Breast epithelium (tissue), 4 donors: ENCODE measurements at regions not wholly inside any gene's neighbourhood (a gene's known extent, or its start where the extent isn't known, plus 50 kb on each side); places are given as distances from the start of the nearest gene placed in this dataset.

ENCODE experiments used
- DNase-seq, 2 donors: peaks; one replicate each; pipeline ENCODE4 v3.0.0-alpha.2; 2019; ENCODE audit warnings: low spot score in 2 of 2
- H3K27ac ChIP-seq, 2 donors: fragments of 200-600 bp; sonication (generic) in 1 of 2; one replicate each; pipeline ENCODE4 v1.5.1; 2016 to 2019; ENCODE audit warnings: mild to moderate bottlenecking in 1 of 2
- H3K27me3 ChIP-seq, 2 donors: fragments of 200-600 bp; sonication (generic) in 1 of 2; one replicate each; pipeline versions ENCODE4 v1.5.1 to v1.6.0; 2017 to 2019; ENCODE audit warnings: control low read depth in 1 of 2, mild to moderate bottlenecking in 1 of 2
- H3K36me3 ChIP-seq: fragments of 200-600 bp; one replicate; pipeline ENCODE4 v1.5.1; 2019
- H3K4me1 ChIP-seq, 2 donors: fragments of 200-600 bp; sonication (generic); one replicate each; pipeline ENCODE4 v1.5.1; 2016 to 2019; ENCODE audit warnings: control low read depth in 1 of 2
- H3K4me3 ChIP-seq, 3 donors: fragments of 200-600 bp; sonication (generic); 1 replicate in 2 of 3; 2 replicates in 1 of 3; pipeline ENCODE4 v1.5.1; 2016 to 2019; ENCODE audit warnings: mild to moderate bottlenecking in 3 of 3, moderate library complexity in 2 of 3
- H3K9me3 ChIP-seq, 2 donors: fragments of 200-600 bp; sonication (generic) in 1 of 2; one replicate each; pipeline ENCODE4 v1.5.1; 2016 to 2019; ENCODE audit warnings: control low read depth in 1 of 2
- POLR2A ChIP-seq: fragments of 450-650 bp; IDR thresholded peaks from one replicate; pipeline ENCODE4 v1.6.1; 2016; ENCODE audit warnings: antibody characterized with exemption, mild to moderate bottlenecking, moderate library complexity
- POLR2AphosphoS5 ChIP-seq, 3 donors: sonication (generic); formaldehyde crosslinking; IDR thresholded peaks; one replicate each; pipeline ENCODE4 v1.6.1; 2017; ENCODE audit warnings: antibody characterized with exemption in 3 of 3
- intact Hi-C: fragments of 100-400 bp; cut with DNase I; formaldehyde crosslinking; loops from one replicate; pipeline ENCODE4 v1.15.1; 2023; ENCODE audit warnings: low total_unique reads
- TF ChIP-seq, protein P1 (sequence below), 3 donors: fragments of 450-650 bp; IDR thresholded peaks; one replicate each; pipeline ENCODE4 v1.5.1; 2016 to 2017; ENCODE audit warnings: antibody characterized with exemption in 3 of 3, mild to moderate bottlenecking in 3 of 3, moderate library complexity in 3 of 3

DNA sequence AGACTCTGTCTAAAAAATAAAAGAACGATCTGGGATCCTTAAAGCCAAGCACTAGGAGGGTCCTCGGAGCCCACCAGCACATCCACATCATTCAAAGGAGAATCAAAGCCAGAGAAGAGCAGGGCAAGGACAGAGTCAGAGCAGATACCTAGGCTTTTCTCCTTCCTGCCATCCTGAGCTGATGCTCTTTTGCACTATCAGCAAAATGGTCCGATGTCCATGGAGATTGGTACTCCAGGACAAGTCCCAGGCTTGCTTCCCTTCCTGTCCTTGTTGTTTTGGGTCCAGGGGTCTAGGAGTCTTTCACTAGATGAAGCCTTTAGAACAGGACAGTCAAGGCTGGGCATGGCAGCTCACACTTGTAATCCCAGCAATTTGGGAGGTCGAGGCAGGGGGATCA is 58.0 kb upstream of the ELN start:
- no peak overlapping the region for H3K27ac ChIP-seq
- H3K36me3 ChIP-seq, result no peaks in the 10 kb centered on the region
- no peaks in the 10 kb centered on the region for H3K27me3 ChIP-seq
- H3K9me3 ChIP-seq, result no peaks in the 10 kb centered on the region
- no peak overlapping the region for H3K4me3 ChIP-seq
- no peaks in the 10 kb centered on the region for H3K4me1 ChIP-seq
- DNase-seq, result no peak
- TF ChIP-seq POLR2A (no peak), POLR2AphosphoS5 (IDR thresholded peaks at IDR 0.05) (no peak)
- TF ChIP-seq, protein P1, sequence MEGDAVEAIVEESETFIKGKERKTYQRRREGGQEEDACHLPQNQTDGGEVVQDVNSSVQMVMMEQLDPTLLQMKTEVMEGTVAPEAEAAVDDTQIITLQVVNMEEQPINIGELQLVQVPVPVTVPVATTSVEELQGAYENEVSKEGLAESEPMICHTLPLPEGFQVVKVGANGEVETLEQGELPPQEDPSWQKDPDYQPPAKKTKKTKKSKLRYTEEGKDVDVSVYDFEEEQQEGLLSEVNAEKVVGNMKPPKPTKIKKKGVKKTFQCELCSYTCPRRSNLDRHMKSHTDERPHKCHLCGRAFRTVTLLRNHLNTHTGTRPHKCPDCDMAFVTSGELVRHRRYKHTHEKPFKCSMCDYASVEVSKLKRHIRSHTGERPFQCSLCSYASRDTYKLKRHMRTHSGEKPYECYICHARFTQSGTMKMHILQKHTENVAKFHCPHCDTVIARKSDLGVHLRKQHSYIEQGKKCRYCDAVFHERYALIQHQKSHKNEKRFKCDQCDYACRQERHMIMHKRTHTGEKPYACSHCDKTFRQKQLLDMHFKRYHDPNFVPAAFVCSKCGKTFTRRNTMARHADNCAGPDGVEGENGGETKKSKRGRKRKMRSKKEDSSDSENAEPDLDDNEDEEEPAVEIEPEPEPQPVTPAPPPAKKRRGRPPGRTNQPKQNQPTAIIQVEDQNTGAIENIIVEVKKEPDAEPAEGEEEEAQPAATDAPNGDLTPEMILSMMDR (IDR thresholded peaks at IDR 0.05), result no peak
- intact Hi-C loops, result no loop called here

DNA sequence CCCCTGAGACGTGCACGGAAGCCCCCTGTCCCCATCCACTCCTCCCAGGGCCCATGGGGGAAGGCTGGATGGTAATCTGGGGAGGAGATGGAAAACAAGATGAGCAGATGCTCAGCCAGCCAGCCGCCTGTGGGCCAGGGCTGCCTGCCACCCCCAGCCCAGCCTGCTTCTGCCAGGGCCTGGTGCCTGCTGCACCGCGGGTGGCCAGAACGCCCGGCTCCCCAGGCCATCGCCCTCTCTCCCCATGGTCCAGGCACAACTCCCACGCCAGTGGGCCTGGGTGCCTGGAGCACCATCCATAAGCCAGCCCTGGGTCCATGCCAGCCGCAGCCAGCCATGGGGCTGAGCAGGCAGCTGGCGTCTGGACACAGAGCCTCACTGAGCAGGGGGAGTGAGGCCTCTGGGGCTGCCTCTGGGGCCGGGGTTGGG is 57.2 kb upstream of the ELN start:
- TF ChIP-seq POLR2AphosphoS5 (IDR thresholded peaks at IDR 0.05) (no peak), POLR2A (no peak)
- TF ChIP-seq, protein P1 (IDR thresholded peaks at IDR 0.05), result no peak
- peak in 1 of 2 donors; percentile 14 for DNase-seq
- Histone ChIP-seq H3K4me3 (no peak overlapping the region), H3K27me3 (no peaks in the 10 kb centered on the region), H3K36me3 (no peaks in the 10 kb centered on the region), H3K27ac (no peak overlapping the region), H3K4me1 (no peaks in the 10 kb centered on the region), H3K9me3 (no peaks in the 10 kb centered on the region)
- intact Hi-C loops, result no loop called here

DNA sequence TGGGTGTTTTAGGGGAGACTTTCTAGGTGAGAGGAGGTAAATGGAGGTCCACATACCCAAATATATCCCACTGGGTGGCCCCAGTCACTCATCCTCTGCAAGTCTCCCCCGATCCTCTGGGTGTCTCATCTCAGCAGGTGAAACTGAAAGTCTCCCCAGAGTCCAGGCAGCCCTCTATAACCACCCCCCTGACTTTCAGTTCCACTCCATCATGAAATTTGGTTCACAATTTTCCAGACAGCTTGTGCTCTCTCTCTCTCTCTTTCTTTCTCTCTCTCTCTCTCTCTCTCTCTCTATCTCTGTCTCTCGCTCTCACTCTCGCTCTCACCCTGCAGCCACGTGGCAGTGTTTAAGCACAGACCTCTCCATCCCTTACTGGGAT is 56.7 kb upstream of the ELN start:
- Histone ChIP-seq H3K4me3 (no peak overlapping the region), H3K27ac (no peak overlapping the region), H3K36me3 (no peaks in the 10 kb centered on the region), H3K4me1 (no peaks in the 10 kb centered on the region), H3K27me3 (no peaks in the 10 kb centered on the region), H3K9me3 (no peaks in the 10 kb centered on the region)
- no peak for DNase-seq
- TF ChIP-seq POLR2AphosphoS5 (IDR thresholded peaks at IDR 0.05) (no peak), POLR2A (no peak)
- TF ChIP-seq, protein P1 (IDR thresholded peaks at IDR 0.05), result no peak
- intact Hi-C loops, result no loop called here

DNA sequence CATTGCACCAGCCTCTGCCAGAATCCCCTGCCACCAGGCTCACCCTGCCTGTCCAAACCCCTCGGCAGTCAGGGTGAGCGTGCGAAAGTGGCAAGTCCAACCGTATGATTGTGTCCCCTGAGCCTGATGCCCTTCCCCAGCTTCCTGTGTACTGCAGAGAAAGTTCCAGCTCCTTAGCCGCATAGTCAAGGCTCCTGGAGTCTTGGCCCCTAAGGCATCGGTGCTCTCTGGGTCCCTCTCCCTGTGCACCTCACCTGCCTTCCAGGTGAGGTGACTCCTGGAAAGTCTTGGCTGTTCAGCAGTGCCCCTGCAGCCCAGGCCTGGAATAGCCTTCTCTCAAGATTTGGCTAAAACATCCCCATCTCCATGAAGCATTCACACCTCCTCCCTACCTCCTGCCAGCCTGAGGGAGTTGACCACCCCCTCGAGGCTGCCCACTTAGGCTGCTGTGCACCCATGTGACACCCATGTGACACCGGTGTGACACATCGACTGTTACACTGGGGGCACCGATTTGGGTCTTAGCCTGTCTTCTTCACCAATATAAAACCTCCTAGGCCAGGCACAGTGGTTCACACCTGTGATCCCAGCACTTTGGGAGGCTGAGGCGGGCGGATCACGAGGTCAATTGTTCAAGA is 56.1 kb upstream of the ELN start:
- H3K4me1 ChIP-seq, result no peaks in the 10 kb centered on the region
- H3K36me3 ChIP-seq, result no peaks in the 10 kb centered on the region
- H3K4me3 ChIP-seq, result no peak overlapping the region
- no peak overlapping the region for H3K27ac ChIP-seq
- intact Hi-C loops, result no loop called here
- no peaks in the 10 kb centered on the region for H3K9me3 ChIP-seq
- TF ChIP-seq POLR2AphosphoS5 (IDR thresholded peaks at IDR 0.05), result no peak
- no peak for TF ChIP-seq POLR2A
- TF ChIP-seq, protein P1 (IDR thresholded peaks at IDR 0.05), result no peak
- H3K27me3 ChIP-seq, result no peaks in the 10 kb centered on the region
- DNase-seq, result peak in 1 of 2 donors; percentile 16

DNA sequence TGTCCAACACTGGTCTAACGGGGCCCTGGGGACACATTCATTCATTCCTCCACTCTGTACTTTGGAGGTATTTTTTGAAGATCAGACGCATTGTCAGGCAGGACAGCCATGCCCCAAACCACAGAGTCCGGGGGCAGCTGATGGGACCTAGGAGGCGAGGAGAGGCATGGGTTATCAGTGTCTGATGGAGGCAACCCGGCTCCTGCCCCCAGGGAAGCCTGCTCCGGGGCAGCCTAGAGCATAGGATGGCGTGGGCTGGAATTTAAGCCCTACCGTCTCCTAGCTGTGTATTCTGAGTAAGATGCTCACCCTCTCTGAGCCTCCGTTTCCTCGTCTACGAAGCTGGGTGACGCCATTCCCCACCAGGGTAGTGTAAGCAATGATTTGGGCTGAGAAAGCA is 55.4 kb upstream of the ELN start:
- Histone ChIP-seq H3K27me3 (no peaks in the 10 kb centered on the region), H3K4me3 (no peak overlapping the region), H3K4me1 (no peaks in the 10 kb centered on the region), H3K9me3 (no peaks in the 10 kb centered on the region), H3K36me3 (no peaks in the 10 kb centered on the region), H3K27ac (no peak overlapping the region)
- TF ChIP-seq POLR2AphosphoS5 (IDR thresholded peaks at IDR 0.05) (no peak), POLR2A (no peak)
- TF ChIP-seq, protein P1 (IDR thresholded peaks at IDR 0.05), result no peak
- DNase-seq, result peak in 1 of 2 donors; percentile 11
- intact Hi-C loops, result no loop called here
